ENCODE measurements at regions not wholly inside any gene's neighbourhood (a gene's known extent, or its start where the extent isn't known, plus 50 kb on each side); places are given as distances from the start of the nearest gene placed in this dataset.

- Mint-ChIP-seq H3K27ac (no peak overlapping the region), H3K27me3 (ENCODE audit: low read depth) (no peaks in the 10 kb centered on the region), H3K9me3 (no peaks in the 10 kb centered on the region), H3K4me3 (no peak overlapping the region), H3K4me1 (ENCODE audit: low read depth) (no peaks in the 10 kb centered on the region), H3K36me3 (ENCODE audit: insufficient read depth in 2 of 2) (peaks cover 0 to 2% of the 10 kb centered on the region in 2 donors)
- DNase-seq (no peak), ATAC-seq (replicated peaks in 1 of 2) (no peak)
These were observed 370.3 kb downstream of the BCL11B start for GRCh38 chr14:98901511-98902205.

- Mint-ChIP-seq H3K27me3 (ENCODE audit: low read depth) (no peaks in the 10 kb centered on the region), H3K4me3 (no peak overlapping the region), H3K4me1 (ENCODE audit: low read depth) (no peaks in the 10 kb centered on the region), H3K9me3 (no peaks in the 10 kb centered on the region), H3K36me3 (ENCODE audit: insufficient read depth in 2 of 2) (no peaks in the 10 kb centered on the region), H3K27ac (no peak overlapping the region)
- DNase-seq (no peak), ATAC-seq (replicated peaks in 1 of 2) (no peak)
These were observed 368.6 kb downstream of the BCL11B start for GRCh38 chr14:98903371-98903770.

- H3K4me3 Mint-ChIP-seq: no peak overlapping the region
- no peaks in the 10 kb centered on the region for H3K36me3 Mint-ChIP-seq (ENCODE audit: insufficient read depth in 2 of 2)
- no peak overlapping the region for H3K27ac Mint-ChIP-seq
- no peaks in the 10 kb centered on the region for H3K27me3 Mint-ChIP-seq (ENCODE audit: low read depth)
- DNase-seq (no peak), ATAC-seq (replicated peaks in 1 of 2) (no peak)
- H3K9me3 Mint-ChIP-seq: no peaks in the 10 kb centered on the region
- H3K4me1 Mint-ChIP-seq (ENCODE audit: low read depth): no peaks in the 10 kb centered on the region
These were observed 367.3 kb downstream of the BCL11B start for GRCh38 chr14:98904677-98905076.

- Mint-ChIP-seq H3K4me1 (ENCODE audit: low read depth) (peaks cover under 1% of the 10 kb centered on the region), H3K9me3 (no peaks in the 10 kb centered on the region), H3K27ac (no peak overlapping the region), H3K27me3 (ENCODE audit: low read depth) (no peaks in the 10 kb centered on the region), H3K36me3 (ENCODE audit: insufficient read depth in 2 of 2) (no peaks in the 10 kb centered on the region), H3K4me3 (no peak overlapping the region)
- DNase-seq (no peak), ATAC-seq (replicated peaks in 1 of 2) (no peak)
These were observed 365.6 kb downstream of the BCL11B start for GRCh38 chr14:98906123-98906995.

- Mint-ChIP-seq H3K4me1 (ENCODE audit: low read depth) (peaks cover 10% of the 10 kb centered on the region), H3K36me3 (ENCODE audit: insufficient read depth in 2 of 2) (no peaks in the 10 kb centered on the region), H3K9me3 (peaks cover 0 to 1% of the 10 kb centered on the region in 2 donors), H3K27me3 (ENCODE audit: low read depth) (no peaks in the 10 kb centered on the region), H3K4me3 (no peak overlapping the region), H3K27ac (no peak overlapping the region)
- no peak for DNase-seq
- ATAC-seq (replicated peaks in 1 of 2): no peak
These were observed 364.7 kb downstream of the BCL11B start for GRCh38 chr14:98907271-98907670.

GRCh38 chr14:98908050-98908449 is 363.9 kb downstream of the BCL11B start:
- H3K36me3 Mint-ChIP-seq (ENCODE audit: insufficient read depth in 2 of 2): no peaks in the 10 kb centered on the region
- peaks cover 0 to 1% of the 10 kb centered on the region in 2 donors for H3K9me3 Mint-ChIP-seq
- ATAC-seq (replicated peaks in 1 of 2): no peak

GRCh38 chr14:98909251-98909944 is 362.6 kb downstream of the BCL11B start:
- H3K27ac Mint-ChIP-seq: no peak overlapping the region
- no peak for ATAC-seq (replicated peaks in 1 of 2)
- H3K4me3 Mint-ChIP-seq: no peak overlapping the region
- H3K4me1 Mint-ChIP-seq (ENCODE audit: low read depth): peaks cover 17% of the 10 kb centered on the region
- H3K27me3 Mint-ChIP-seq (ENCODE audit: low read depth): no peaks in the 10 kb centered on the region
- no peak for DNase-seq
- H3K36me3 Mint-ChIP-seq (ENCODE audit: insufficient read depth in 2 of 2): no peaks in the 10 kb centered on the region
- H3K9me3 Mint-ChIP-seq: peaks cover 0 to 1% of the 10 kb centered on the region in 2 donors

More at GRCh38 chr14:98908050-98908449, 363.9 kb downstream of the BCL11B start:
- Mint-ChIP-seq H3K4me1 (ENCODE audit: low read depth) (peaks cover 17% of the 10 kb centered on the region), H3K27me3 (ENCODE audit: low read depth) (no peaks in the 10 kb centered on the region), H3K4me3 (no peak overlapping the region), H3K27ac (no peak overlapping the region)
- DNase-seq: no peak

- Mint-ChIP-seq H3K27me3 (ENCODE audit: low read depth) (no peaks in the 10 kb centered on the region), H3K27ac (no peak overlapping the region), H3K36me3 (ENCODE audit: insufficient read depth in 2 of 2) (no peaks in the 10 kb centered on the region), H3K4me1 (ENCODE audit: low read depth) (peaks cover 17% of the 10 kb centered on the region), H3K4me3 (no peak overlapping the region), H3K9me3 (peaks cover 0 to 1% of the 10 kb centered on the region in 2 donors)
- ATAC-seq (replicated peaks in 1 of 2) (no peak), DNase-seq (no peak)
These were observed 361.9 kb downstream of the BCL11B start for GRCh38 chr14:98910061-98910460.

GRCh38 chr14:98912655-98913054 is 359.3 kb downstream of the BCL11B start:
- DNase-seq (no peak), ATAC-seq (replicated peaks in 1 of 2) (peak in 1 of 2 donors; percentile 47)
- Mint-ChIP-seq H3K27ac (no peak overlapping the region), H3K9me3 (peaks cover 0 to 1% of the 10 kb centered on the region in 2 donors), H3K27me3 (ENCODE audit: low read depth) (no peaks in the 10 kb centered on the region), H3K4me3 (no peak overlapping the region), H3K4me1 (ENCODE audit: low read depth) (peaks cover 22% of the 10 kb centered on the region), H3K36me3 (ENCODE audit: insufficient read depth in 2 of 2) (no peaks in the 10 kb centered on the region)

- DNase-seq: no peak
- ATAC-seq (replicated peaks in 1 of 2): no peak
- Mint-ChIP-seq H3K4me3 (no peak overlapping the region), H3K36me3 (ENCODE audit: insufficient read depth in 2 of 2) (no peaks in the 10 kb centered on the region), H3K9me3 (peaks cover 0 to 1% of the 10 kb centered on the region in 2 donors), H3K27me3 (ENCODE audit: low read depth) (no peaks in the 10 kb centered on the region), H3K27ac (no peak overlapping the region), H3K4me1 (ENCODE audit: low read depth) (peaks cover 22% of the 10 kb centered on the region)
These were observed 357.9 kb downstream of the BCL11B start for GRCh38 chr14:98913967-98914650.

GRCh38 chr14:98914942-98915341 is 357.1 kb downstream of the BCL11B start:
- Mint-ChIP-seq H3K27me3 (ENCODE audit: low read depth) (no peaks in the 10 kb centered on the region), H3K36me3 (ENCODE audit: insufficient read depth in 2 of 2) (no peaks in the 10 kb centered on the region), H3K27ac (no peak overlapping the region), H3K4me3 (no peak overlapping the region), H3K9me3 (peaks cover 0 to 1% of the 10 kb centered on the region in 2 donors), H3K4me1 (ENCODE audit: low read depth) (peaks cover 22% of the 10 kb centered on the region)
- no peak for ATAC-seq (replicated peaks in 1 of 2)
- DNase-seq: no peak

GRCh38 chr14:98915625-98916024 is 356.4 kb downstream of the BCL11B start:
- peaks cover 1 to 2% of the 10 kb centered on the region in 2 donors for H3K9me3 Mint-ChIP-seq
- peaks cover under 1 to 2% of the 10 kb centered on the region in 2 donors for H3K36me3 Mint-ChIP-seq (ENCODE audit: insufficient read depth in 2 of 2)
- ATAC-seq (replicated peaks in 1 of 2) (no peak), DNase-seq (no peak)
- no peaks in the 10 kb centered on the region for H3K27me3 Mint-ChIP-seq (ENCODE audit: low read depth)
- H3K4me3 Mint-ChIP-seq: no peak overlapping the region
- H3K4me1 Mint-ChIP-seq (ENCODE audit: low read depth): peaks cover 22% of the 10 kb centered on the region
- no peak overlapping the region for H3K27ac Mint-ChIP-seq
